ENCODE measurements at regions not wholly inside any gene's neighbourhood (a gene's known extent, or its start where the extent isn't known, plus 50 kb on each side); places are given as distances from the start of the nearest gene placed in this dataset.
"Not testable (repeated sequence)": the region's sequence is repeated elsewhere in the genome, so short reads cannot be mapped to it uniquely, and the experiment has no call there.

GRCh38 chr12:91264178-91264577, 81.6 kb upstream of the DCN start:
- DNase-seq = no peak

GRCh38 chr12:91261820-91262676, 79.4 kb upstream of the DCN start:
- no peak for DNase-seq

- DNase-seq = no peak
These were observed 73.8 kb upstream of the DCN start for GRCh38 chr12:91256411-91256810.

GRCh38 chr12:91252341-91252740, 69.7 kb upstream of the DCN start:
- DNase-seq = no peak

GRCh38 chr12:91250273-91250665, 67.7 kb upstream of the DCN start:
- DNase-seq = no peak

GRCh38 chr12:91249518-91250272, 67.1 kb upstream of the DCN start:
- DNase-seq = no peak

- DNase-seq = no peak
These were observed 66.4 kb upstream of the DCN start for GRCh38 chr12:91249054-91249453.

GRCh38 chr12:91243177-91243576, 60.6 kb upstream of the DCN start:
- not testable (repeated sequence) for DNase-seq

GRCh38 chr12:91241756-91242155, 59.1 kb upstream of the DCN start:
- no peak for DNase-seq

- no peak for DNase-seq
These were observed 57.9 kb upstream of the DCN start for GRCh38 chr12:91240386-91241095.

GRCh38 chr12:91239481-91239880, 56.9 kb upstream of the DCN start:
- no peak for DNase-seq
